Choroid plexus epithelial cell (primary cell): ENCODE measurements at regions not wholly inside any gene's neighbourhood (a gene's known extent, or its start where the extent isn't known, plus 50 kb on each side); places are given as distances from the start of the nearest gene placed in this dataset.

Experiments
- DNase-seq: peaks from one replicate; pipeline ENCODE4 v3.0.0-alpha.2; 2010; ENCODE audit warnings: low read depth
- H3K4me3 ChIP-seq: 2 replicates; pipeline ENCODE4 v1.5.1; 2011; ENCODE audit warnings: low read depth, mild to moderate bottlenecking, control low read depth, low read length, moderate library complexity
- TF ChIP-seq, protein P1 (sequence below): conservative IDR thresholded peaks from 2 replicates; pipeline ENCODE4 v1.5.1; 2011; ENCODE audit warnings: low read depth, mild to moderate bottlenecking, control low read depth, inconsistent platforms, low read length, moderate library complexity

- no peak overlapping the region for H3K4me3 ChIP-seq
- TF ChIP-seq, protein P1, sequence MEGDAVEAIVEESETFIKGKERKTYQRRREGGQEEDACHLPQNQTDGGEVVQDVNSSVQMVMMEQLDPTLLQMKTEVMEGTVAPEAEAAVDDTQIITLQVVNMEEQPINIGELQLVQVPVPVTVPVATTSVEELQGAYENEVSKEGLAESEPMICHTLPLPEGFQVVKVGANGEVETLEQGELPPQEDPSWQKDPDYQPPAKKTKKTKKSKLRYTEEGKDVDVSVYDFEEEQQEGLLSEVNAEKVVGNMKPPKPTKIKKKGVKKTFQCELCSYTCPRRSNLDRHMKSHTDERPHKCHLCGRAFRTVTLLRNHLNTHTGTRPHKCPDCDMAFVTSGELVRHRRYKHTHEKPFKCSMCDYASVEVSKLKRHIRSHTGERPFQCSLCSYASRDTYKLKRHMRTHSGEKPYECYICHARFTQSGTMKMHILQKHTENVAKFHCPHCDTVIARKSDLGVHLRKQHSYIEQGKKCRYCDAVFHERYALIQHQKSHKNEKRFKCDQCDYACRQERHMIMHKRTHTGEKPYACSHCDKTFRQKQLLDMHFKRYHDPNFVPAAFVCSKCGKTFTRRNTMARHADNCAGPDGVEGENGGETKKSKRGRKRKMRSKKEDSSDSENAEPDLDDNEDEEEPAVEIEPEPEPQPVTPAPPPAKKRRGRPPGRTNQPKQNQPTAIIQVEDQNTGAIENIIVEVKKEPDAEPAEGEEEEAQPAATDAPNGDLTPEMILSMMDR: no peak
- DNase-seq: no peak
These were observed 547.9 kb upstream of the ID2 start for GRCh38 chr2:8133913-8134472.

DNA sequence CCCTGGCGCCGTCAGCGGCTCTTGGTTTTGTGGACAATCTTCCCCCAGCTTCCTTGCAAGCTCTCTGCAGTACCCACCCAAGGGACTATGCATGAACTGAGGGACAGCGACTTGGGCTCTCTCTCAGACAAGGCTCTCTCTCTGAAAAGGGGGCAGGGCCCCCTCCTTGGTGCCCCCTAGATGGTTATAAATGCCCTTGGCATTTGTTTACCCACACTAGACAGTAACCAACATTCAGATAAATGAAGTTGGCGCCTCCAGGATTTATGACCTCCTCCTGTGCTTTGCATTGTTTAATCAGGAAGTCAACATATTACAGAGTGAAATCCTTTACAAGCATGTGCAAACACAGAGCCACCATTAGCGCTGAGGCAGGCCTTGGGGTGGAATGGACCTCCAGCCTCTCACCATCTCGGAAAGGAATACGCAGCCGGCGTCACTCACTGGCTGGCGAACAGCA, 547.4 kb upstream of the ID2 start:
- no peak overlapping the region for H3K4me3 ChIP-seq
- DNase-seq: no peak
- TF ChIP-seq, protein P1: no peak

DNA sequence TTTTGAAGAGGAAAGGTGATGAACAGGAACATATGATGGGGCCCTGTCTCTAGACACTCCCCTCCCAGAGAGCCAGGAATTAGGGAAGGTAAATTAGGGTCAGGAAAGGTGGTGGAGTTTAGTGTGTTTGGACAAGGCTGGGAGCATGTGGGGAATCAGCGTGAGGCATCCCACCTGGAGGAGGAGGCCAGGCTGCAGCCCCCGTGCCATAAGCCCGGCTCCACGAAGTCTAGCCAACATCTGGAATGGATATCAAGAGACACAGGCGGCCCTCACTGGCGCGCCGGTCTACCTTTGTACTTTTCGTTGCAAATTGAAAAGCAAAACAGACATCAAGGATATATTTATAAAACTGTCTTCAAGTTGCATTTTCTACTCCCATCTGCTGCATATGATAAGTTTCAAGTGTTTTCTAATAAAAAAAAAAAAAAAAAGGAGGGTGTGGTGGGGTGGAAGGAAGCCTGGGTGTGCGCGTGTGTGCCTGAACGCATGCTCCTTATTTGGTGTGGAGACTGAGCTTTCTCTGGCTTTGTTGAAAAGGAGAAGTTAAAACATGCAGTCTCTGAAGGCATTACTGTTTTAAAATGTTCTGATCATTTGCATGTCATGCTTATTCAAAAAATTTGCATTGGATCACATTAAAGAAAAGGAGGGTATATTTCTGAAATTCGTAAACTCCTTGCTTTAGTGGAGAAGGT, 546.7 kb upstream of the ID2 start:
- no peak for DNase-seq
- H3K4me3 ChIP-seq: no peak overlapping the region
- TF ChIP-seq, protein P1: no peak

DNA sequence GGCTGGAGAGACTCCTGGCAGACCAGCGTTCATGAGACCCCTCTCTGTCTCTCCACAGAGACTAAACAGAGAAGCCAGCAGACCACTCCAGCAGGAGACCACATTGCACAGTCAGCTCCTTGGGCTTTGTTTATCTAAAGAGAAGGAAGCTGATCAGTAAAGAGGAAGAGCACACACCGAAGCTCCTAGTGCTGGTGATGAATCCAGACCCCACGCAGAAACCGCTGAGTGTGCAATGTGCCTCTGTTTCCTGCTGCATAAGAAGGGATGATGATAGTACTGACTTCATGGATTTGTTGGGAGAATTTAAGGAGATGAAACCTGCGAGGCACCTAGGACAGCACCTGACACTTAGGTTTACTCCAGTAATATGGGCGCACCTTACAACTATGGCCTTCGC, 544.1 kb upstream of the ID2 start:
- no peak overlapping the region for H3K4me3 ChIP-seq
- no peak for DNase-seq
- TF ChIP-seq, protein P1: no peak

DNA sequence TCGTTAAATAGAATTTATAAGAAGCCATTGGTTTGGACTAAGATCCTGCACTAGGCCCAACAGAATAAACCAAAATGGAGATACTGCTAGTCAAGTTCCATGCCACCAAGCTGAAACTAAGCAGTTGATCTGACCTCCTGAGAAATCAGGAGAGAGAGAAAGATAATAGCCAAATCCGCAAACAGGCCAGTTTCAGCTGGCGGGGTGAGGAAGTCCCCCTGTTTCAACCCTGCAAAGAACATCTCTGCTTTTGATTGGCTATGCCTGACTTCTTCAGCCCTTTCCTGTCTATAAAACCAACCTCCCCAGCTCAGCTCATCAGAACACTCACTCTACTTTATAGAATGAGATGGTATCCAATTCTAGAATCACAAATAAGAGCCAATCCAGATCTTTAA, 543.3 kb upstream of the ID2 start:
- no peak for DNase-seq
- no peak overlapping the region for H3K4me3 ChIP-seq
- TF ChIP-seq, protein P1: no peak

DNA sequence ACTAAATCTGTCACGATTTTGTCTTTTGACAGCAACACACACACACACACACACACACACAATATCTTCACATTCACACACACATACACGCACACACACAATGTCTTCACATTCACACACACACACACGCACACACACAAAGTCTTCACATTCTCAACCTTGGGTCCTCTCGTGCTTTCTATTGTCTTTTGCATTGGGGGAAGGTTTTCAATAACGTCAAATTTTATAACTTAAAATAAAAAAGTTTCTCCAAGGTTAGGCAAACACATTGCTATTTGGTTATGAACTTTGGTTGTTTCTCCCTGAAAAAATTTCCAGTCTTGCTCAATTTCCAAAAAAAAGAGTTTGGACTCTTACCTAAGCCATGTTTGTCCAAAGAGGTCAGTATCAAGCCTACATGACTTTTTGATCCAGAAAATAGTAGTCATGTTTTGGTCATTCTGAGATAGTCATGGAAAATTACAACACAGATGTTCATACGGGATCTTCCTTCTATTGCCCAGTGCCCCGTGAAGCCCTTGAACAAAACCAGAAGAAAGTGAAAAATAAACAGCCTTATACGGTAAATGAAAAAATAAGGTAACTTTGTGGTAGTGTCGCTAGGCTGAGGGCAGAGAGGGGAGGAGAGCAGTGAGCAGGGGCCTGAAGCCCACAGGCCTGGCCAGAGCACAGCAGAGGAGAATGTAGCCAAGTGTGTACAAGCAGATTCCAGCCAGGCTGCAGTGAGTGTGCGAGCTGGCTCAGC, 542.8 kb upstream of the ID2 start:
- no peak overlapping the region for H3K4me3 ChIP-seq
- DNase-seq: no peak
- TF ChIP-seq, protein P1: no peak
